SHP77 treated with DMSO at 0.1 percent for 48 hours (cell line): ENCODE measurements at regions not wholly inside any gene's neighbourhood (a gene's known extent, or its start where the extent isn't known, plus 50 kb on each side); places are given as distances from the start of the nearest gene placed in this dataset.
"Not testable (repeated sequence)": the region's sequence is repeated elsewhere in the genome, so short reads cannot be mapped to it uniquely, and the experiment has no call there.

ENCODE experiments used
- DNase-seq: peaks from one replicate; lab custom pipeline; 2025; lab: John Stamatoyannopoulos, UW

- no peak for DNase-seq
These were observed 92.3 kb upstream of the ZNF438 start for GRCh38 chr10:31123946-31124345.

GRCh38 chr10:31124852-31125251 lies 93.2 kb upstream of the ZNF438 start:
- no peak for DNase-seq

- no peak for DNase-seq
These were observed 94.1 kb upstream of the ZNF438 start for GRCh38 chr10:31125789-31126188.

- no peak for DNase-seq
These were observed 94.9 kb upstream of the ZNF438 start for GRCh38 chr10:31126593-31126992.

GRCh38 chr10:31128536-31128935 lies 96.9 kb upstream of the ZNF438 start:
- DNase-seq: no peak

- DNase-seq: no peak
These were observed 97.6 kb upstream of the ZNF438 start for GRCh38 chr10:31129271-31129670.

GRCh38 chr10:31129880-31130405 lies 98.3 kb upstream of the ZNF438 start:
- DNase-seq: no peak

GRCh38 chr10:31130406-31130805 lies 98.7 kb upstream of the ZNF438 start:
- DNase-seq: no peak

GRCh38 chr10:31131251-31131650 lies 99.6 kb upstream of the ZNF438 start:
- DNase-seq: no peak

- DNase-seq: no peak
These were observed 101.1 kb upstream of the ZNF438 start for GRCh38 chr10:31132681-31133244.

GRCh38 chr10:31133251-31133791 lies 101.7 kb upstream of the ZNF438 start:
- DNase-seq: no peak

- peak; percentile 43 for DNase-seq
These were observed 102.2 kb upstream of the ZNF438 start for GRCh38 chr10:31133792-31134310.

GRCh38 chr10:31134311-31134952 lies 102.8 kb upstream of the ZNF438 start:
- DNase-seq: peak; percentile 26

- no peak for DNase-seq
These were observed 103.5 kb upstream of the ZNF438 start for GRCh38 chr10:31135171-31135570.

- not testable (repeated sequence) for DNase-seq
These were observed 104.1 kb upstream of the ZNF438 start for GRCh38 chr10:31135791-31136190.

- DNase-seq: no peak
These were observed 104.7 kb upstream of the ZNF438 start for GRCh38 chr10:31136386-31136785.

- DNase-seq: no peak
These were observed 105.5 kb upstream of the ZNF438 start for GRCh38 chr10:31136930-31137885.

- DNase-seq: no peak
These were observed 106.4 kb upstream of the ZNF438 start for GRCh38 chr10:31138026-31138553.

GRCh38 chr10:31139497-31139896 lies 107.8 kb upstream of the ZNF438 start:
- DNase-seq: no peak

- no peak for DNase-seq
These were observed 109.1 kb upstream of the ZNF438 start for GRCh38 chr10:31140716-31141115.

- DNase-seq: no peak
These were observed 110.4 kb upstream of the ZNF438 start for GRCh38 chr10:31142026-31142425.
